ENCODE measurements at regions not wholly inside any gene's neighbourhood (a gene's known extent, or its start where the extent isn't known, plus 50 kb on each side); places are given as distances from the start of the nearest gene placed in this dataset.

- H3K36me3 ChIP-seq (replicated peaks; ENCODE audit: insufficient read depth, low read depth), result no peaks in the 10 kb centered on the region
- no peaks in the 10 kb centered on the region for H3K9me2 ChIP-seq (replicated peaks; ENCODE audit: insufficient read depth)
- 59% methylated on average over 5 of the region's 5 CpGs for WGBS (ENCODE audit: low lambda C conversion rate, missing lambda C conversion rate)
- H3K4me3 ChIP-seq, result no peak overlapping the region
- DNase-seq (ENCODE audit: low spot score), result no peak
- H3K79me2 ChIP-seq, result no peaks in the 10 kb centered on the region
- H3K27ac ChIP-seq, result no peak overlapping the region
- TF ChIP-seq, protein P1, sequence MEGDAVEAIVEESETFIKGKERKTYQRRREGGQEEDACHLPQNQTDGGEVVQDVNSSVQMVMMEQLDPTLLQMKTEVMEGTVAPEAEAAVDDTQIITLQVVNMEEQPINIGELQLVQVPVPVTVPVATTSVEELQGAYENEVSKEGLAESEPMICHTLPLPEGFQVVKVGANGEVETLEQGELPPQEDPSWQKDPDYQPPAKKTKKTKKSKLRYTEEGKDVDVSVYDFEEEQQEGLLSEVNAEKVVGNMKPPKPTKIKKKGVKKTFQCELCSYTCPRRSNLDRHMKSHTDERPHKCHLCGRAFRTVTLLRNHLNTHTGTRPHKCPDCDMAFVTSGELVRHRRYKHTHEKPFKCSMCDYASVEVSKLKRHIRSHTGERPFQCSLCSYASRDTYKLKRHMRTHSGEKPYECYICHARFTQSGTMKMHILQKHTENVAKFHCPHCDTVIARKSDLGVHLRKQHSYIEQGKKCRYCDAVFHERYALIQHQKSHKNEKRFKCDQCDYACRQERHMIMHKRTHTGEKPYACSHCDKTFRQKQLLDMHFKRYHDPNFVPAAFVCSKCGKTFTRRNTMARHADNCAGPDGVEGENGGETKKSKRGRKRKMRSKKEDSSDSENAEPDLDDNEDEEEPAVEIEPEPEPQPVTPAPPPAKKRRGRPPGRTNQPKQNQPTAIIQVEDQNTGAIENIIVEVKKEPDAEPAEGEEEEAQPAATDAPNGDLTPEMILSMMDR (IDR thresholded peaks at IDR 0.05; ENCODE audit: poor library complexity), result no peak
- TF ChIP-seq EZH2 (IDR thresholded peaks at IDR 0.05; ENCODE audit: borderline replicate concordance) (no peak), EZH2phosphoT487 (IDR thresholded peaks at IDR 0.05; ENCODE audit: low read depth, severe bottlenecking, unreplicated experiment) (no peak)
- no peaks in the 10 kb centered on the region for H3K27me3 ChIP-seq
- H3K4me2 ChIP-seq, result no peak overlapping the region
- no peak overlapping the region for H2AFZ ChIP-seq
- H3K4me1 ChIP-seq (ENCODE audit: insufficient read depth), result no peaks in the 10 kb centered on the region
- no peaks in the 10 kb centered on the region for H3K9me3 ChIP-seq (ENCODE audit: low read depth)
- H4K20me1 ChIP-seq (ENCODE audit: insufficient read depth, poor library complexity, severe bottlenecking), result no peaks in the 10 kb centered on the region
These were observed 730.9 kb upstream of the PRMT6 start for GRCh38 chr1:106325600-106325999.

DNA sequence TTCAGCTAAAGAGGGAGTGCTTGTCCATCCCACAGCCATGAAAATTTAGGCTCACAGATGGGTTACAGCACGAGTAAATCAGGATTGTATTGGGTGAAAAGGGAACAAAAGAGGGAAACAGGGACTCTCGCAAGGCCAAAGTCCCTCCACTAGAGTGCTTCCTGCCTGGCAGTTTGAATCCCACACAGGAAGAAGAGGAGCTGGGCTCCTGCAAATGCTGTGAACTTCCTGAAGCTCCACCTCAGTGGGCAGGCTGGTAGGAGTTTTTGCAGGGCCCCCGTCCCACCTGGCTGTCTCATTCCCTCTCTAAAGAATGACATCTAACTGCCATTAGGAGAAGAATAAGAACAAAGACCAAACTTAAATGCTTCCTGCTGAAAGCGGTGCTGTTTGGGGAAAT, 712.0 kb upstream of the PRMT6 start:
- Histone ChIP-seq H3K36me3 (replicated peaks; ENCODE audit: insufficient read depth, low read depth) (no peaks in the 10 kb centered on the region), H3K4me3 (no peak overlapping the region), H4K20me1 (ENCODE audit: insufficient read depth, poor library complexity, severe bottlenecking) (no peaks in the 10 kb centered on the region), H3K79me2 (no peaks in the 10 kb centered on the region), H3K4me2 (no peak overlapping the region), H2AFZ (no peak overlapping the region), H3K27me3 (no peaks in the 10 kb centered on the region), H3K4me1 (ENCODE audit: insufficient read depth) (no peaks in the 10 kb centered on the region), H3K9me3 (ENCODE audit: low read depth) (no peaks in the 10 kb centered on the region), H3K27ac (no peak overlapping the region), H3K9me2 (replicated peaks; ENCODE audit: insufficient read depth) (no peaks in the 10 kb centered on the region)
- DNase-seq (ENCODE audit: low spot score), result no peak
- WGBS (ENCODE audit: low lambda C conversion rate, missing lambda C conversion rate), result 74% methylated on average over 4 of the region's 4 CpGs
- TF ChIP-seq EZH2phosphoT487 (IDR thresholded peaks at IDR 0.05; ENCODE audit: low read depth, severe bottlenecking, unreplicated experiment), result no peak
- TF ChIP-seq, protein P1 (IDR thresholded peaks at IDR 0.05; ENCODE audit: poor library complexity), result no peak
- TF ChIP-seq EZH2 (IDR thresholded peaks at IDR 0.05; ENCODE audit: borderline replicate concordance), result no peak

- 76% methylated on average over 2 of the region's 2 CpGs for WGBS (ENCODE audit: low lambda C conversion rate, missing lambda C conversion rate)
- Histone ChIP-seq H3K9me2 (replicated peaks; ENCODE audit: insufficient read depth) (no peaks in the 10 kb centered on the region), H3K4me2 (no peak overlapping the region), H3K79me2 (no peaks in the 10 kb centered on the region), H2AFZ (no peak overlapping the region), H4K20me1 (ENCODE audit: insufficient read depth, poor library complexity, severe bottlenecking) (no peaks in the 10 kb centered on the region), H3K4me1 (ENCODE audit: insufficient read depth) (no peaks in the 10 kb centered on the region), H3K27ac (no peak overlapping the region), H3K27me3 (no peaks in the 10 kb centered on the region), H3K36me3 (replicated peaks; ENCODE audit: insufficient read depth, low read depth) (no peaks in the 10 kb centered on the region), H3K4me3 (no peak overlapping the region), H3K9me3 (ENCODE audit: low read depth) (no peaks in the 10 kb centered on the region)
- no peak for DNase-seq (ENCODE audit: low spot score)
- no peak for TF ChIP-seq EZH2 (IDR thresholded peaks at IDR 0.05; ENCODE audit: borderline replicate concordance)
- TF ChIP-seq, protein P1 (IDR thresholded peaks at IDR 0.05; ENCODE audit: poor library complexity), result no peak
- no peak for TF ChIP-seq EZH2phosphoT487 (IDR thresholded peaks at IDR 0.05; ENCODE audit: low read depth, severe bottlenecking, unreplicated experiment)
These were observed 696.2 kb upstream of the PRMT6 start for GRCh38 chr1:106360252-106360651.
